Neuronal stem cell (in vitro differentiated cells): ENCODE measurements at regions not wholly inside any gene's neighbourhood (a gene's known extent, or its start where the extent isn't known, plus 50 kb on each side); places are given as distances from the start of the nearest gene placed in this dataset.

Experiments used
- DNase-seq: peaks from one replicate; pipeline ENCODE4 v3.0.0-alpha.2; 2013; ENCODE audit warnings: low spot score
- H2AFZ ChIP-seq: one replicate; pipeline ENCODE4 v1.6.1; 2013; ENCODE audit warnings: mild to moderate bottlenecking, low read length, inconsistent platforms
- H2AK5ac ChIP-seq: 2 replicates; pipeline ENCODE4 v1.6.1; 2013; ENCODE audit warnings: low read depth, mild to moderate bottlenecking, inconsistent platforms, low read length, moderate library complexity, mixed read lengths
- H2BK120ac ChIP-seq: 2 replicates; pipeline ENCODE4 v1.6.1; 2013; ENCODE audit warnings: low read depth, mild to moderate bottlenecking, inconsistent platforms, low read length, moderate library complexity, mixed read lengths
- H2BK12ac ChIP-seq: one replicate; pipeline ENCODE4 v1.6.1; 2013; ENCODE audit warnings: low read length, inconsistent platforms
- H2BK15ac ChIP-seq: 2 replicates; pipeline ENCODE4 v1.6.1; 2013; ENCODE audit warnings: mild to moderate bottlenecking, low read length, inconsistent platforms, mixed read lengths
- H2BK5ac ChIP-seq: one replicate; pipeline ENCODE4 v1.6.1; 2013; ENCODE audit warnings: inconsistent platforms, mild to moderate bottlenecking, low read length, moderate library complexity
- H3K14ac ChIP-seq: one replicate; pipeline ENCODE4 v1.6.1; 2013; ENCODE audit warnings: low read length, inconsistent platforms
- H3K18ac ChIP-seq: 2 replicates; pipeline ENCODE4 v1.6.1; 2013; ENCODE audit warnings: low read length, inconsistent platforms
- H3K23ac ChIP-seq: 2 replicates; pipeline ENCODE4 v1.6.1; 2013; ENCODE audit warnings: low read depth, mild to moderate bottlenecking, mixed read lengths, low read length, inconsistent platforms; ENCODE audit not compliant: poor library complexity
- H3K27ac ChIP-seq: replicated peaks from 3 replicates; pipeline ENCODE4 v1.5.1; 2013; ENCODE audit warnings: low read length, inconsistent platforms
- H3K27me3 ChIP-seq, 3 experiments: 2 replicates each; pipeline ENCODE4 v1.6.1; 2013; ENCODE audit warnings: low read length in 3 of 3, mild to moderate bottlenecking in 2 of 3, inconsistent platforms in 1 of 3, low read depth in 1 of 3, mixed read lengths in 1 of 3, moderate library complexity in 1 of 3; ENCODE audit not compliant: control insufficient read depth in 3 of 3, insufficient read depth in 3 of 3
- H3K36me3 ChIP-seq, 2 donors: replicated peaks in 1 of 2; 2 replicates each; pipeline ENCODE4 v1.6.1; 2013; ENCODE audit warnings: low read length in 2 of 2; ENCODE audit not compliant: control insufficient read depth in 2 of 2, insufficient read depth in 2 of 2
- H3K4ac ChIP-seq: 2 replicates; pipeline ENCODE4 v1.6.1; 2013; ENCODE audit warnings: inconsistent platforms, mild to moderate bottlenecking, low read length, moderate library complexity
- H3K4me1 ChIP-seq, 2 donors: 1 replicate in 1 of 2; 2 replicates in 1 of 2; pipeline ENCODE4 v1.6.1; 2013; ENCODE audit warnings: low read length in 2 of 2, low read depth in 1 of 2; ENCODE audit not compliant: control insufficient read depth in 2 of 2, insufficient read depth in 1 of 2
- H3K4me2 ChIP-seq: one replicate; pipeline ENCODE4 v1.6.1; 2013; ENCODE audit warnings: mild to moderate bottlenecking, low read length, inconsistent platforms; ENCODE audit not compliant: insufficient read depth, poor library complexity, severe bottlenecking
- H3K4me3 ChIP-seq, 2 donors: 2 replicates each; pipeline ENCODE4 v1.5.1; 2013; ENCODE audit warnings: low read length in 2 of 2, mild to moderate bottlenecking in 2 of 2, inconsistent platforms in 1 of 2, moderate library complexity in 1 of 2
- H3K79me1 ChIP-seq: one replicate; pipeline ENCODE4 v1.6.1; 2013; ENCODE audit warnings: low read depth, mild to moderate bottlenecking, inconsistent platforms, low read length, moderate library complexity
- H3K9ac ChIP-seq: one replicate; pipeline ENCODE4 v1.6.1; 2013; ENCODE audit warnings: mild to moderate bottlenecking, low read depth, low read length, inconsistent platforms; ENCODE audit not compliant: poor library complexity
- H3K9me3 ChIP-seq, 2 donors: replicated peaks in 1 of 2; 2 replicates each; pipeline versions ENCODE3 to v1.6.1; 2013; ENCODE audit warnings: low read length in 2 of 2, mild to moderate bottlenecking in 2 of 2, inconsistent platforms in 1 of 2, low read depth in 1 of 2, mixed read lengths in 1 of 2, moderate library complexity in 1 of 2; ENCODE audit not compliant: control insufficient read depth in 2 of 2, insufficient read depth in 1 of 2
- H4K8ac ChIP-seq: one replicate; pipeline ENCODE4 v1.6.1; 2013; ENCODE audit warnings: low read depth, mild to moderate bottlenecking, inconsistent platforms, low read length, moderate library complexity
- H4K91ac ChIP-seq: one replicate; pipeline ENCODE4 v1.6.1; 2013; ENCODE audit warnings: low read length, low read depth, mild to moderate bottlenecking, inconsistent platforms; ENCODE audit not compliant: poor library complexity
- WGBS, 2 donors: extraction: QIAGEN DNeasy Blood & Tissue Kit; methylation state at CpG; one replicate each; pipeline ENCODE4 v1.1.7; 2013; ENCODE audit warnings: missing lambda C conversion rate in 2 of 2, mixed read lengths in 1 of 2; ENCODE audit not compliant: insufficient read length in 2 of 2, insufficient replicate concordance in 1 of 2; ENCODE audit errors: extremely low coverage in 2 of 2; 5-methylcytosine and 5-hydroxymethylcytosine counted together

DNA sequence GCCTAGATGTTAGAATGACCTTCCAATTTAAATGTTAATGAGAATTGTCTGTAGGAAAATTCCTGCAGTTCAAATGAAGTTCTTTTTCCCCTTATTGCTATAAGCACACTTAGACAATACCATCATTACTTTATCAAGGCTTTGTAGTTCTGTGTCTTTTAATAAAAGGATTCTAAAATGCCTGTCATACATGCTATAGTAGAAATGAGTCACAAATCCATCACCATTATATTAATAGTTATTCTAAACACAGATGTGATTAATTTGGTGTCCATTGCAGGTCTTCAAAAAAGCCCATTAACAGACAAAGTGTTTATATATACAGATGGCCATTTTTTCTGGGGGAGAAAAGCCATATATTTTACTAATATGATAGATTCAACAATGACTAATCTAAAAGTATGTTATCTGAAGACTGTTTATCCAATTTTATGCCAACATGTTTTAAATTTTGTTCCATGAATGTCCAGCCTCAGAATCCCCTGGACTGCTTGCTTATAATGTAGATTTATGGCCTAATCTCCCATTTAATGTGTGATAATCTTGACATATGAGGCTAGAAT lies 1678.3 kb upstream of the PCDH20 start:
- Histone ChIP-seq H2BK12ac (no peak overlapping the region), H2BK5ac (no peak overlapping the region), H4K8ac (no peak overlapping the region), H2AK5ac (no peak overlapping the region), H3K27ac (no peak overlapping the region), H3K4me2 (no peak overlapping the region), H3K18ac (no peak overlapping the region), H3K4ac (no peak overlapping the region), H2BK120ac (no peak overlapping the region), H3K9me3 (no peaks in the 10 kb centered on the region), H3K4me3 (no peak overlapping the region), H2AFZ (no peak overlapping the region), H3K9ac (no peak overlapping the region), H3K36me3 (no peaks in the 10 kb centered on the region), H2BK15ac (no peak overlapping the region), H3K14ac (no peak overlapping the region), H3K27me3 (no peaks in the 10 kb centered on the region), H4K91ac (no peak overlapping the region), H3K23ac (no peak overlapping the region), H3K79me1 (no peaks in the 10 kb centered on the region), H3K4me1 (no peaks in the 10 kb centered on the region)
- DNase-seq: no peak

DNA sequence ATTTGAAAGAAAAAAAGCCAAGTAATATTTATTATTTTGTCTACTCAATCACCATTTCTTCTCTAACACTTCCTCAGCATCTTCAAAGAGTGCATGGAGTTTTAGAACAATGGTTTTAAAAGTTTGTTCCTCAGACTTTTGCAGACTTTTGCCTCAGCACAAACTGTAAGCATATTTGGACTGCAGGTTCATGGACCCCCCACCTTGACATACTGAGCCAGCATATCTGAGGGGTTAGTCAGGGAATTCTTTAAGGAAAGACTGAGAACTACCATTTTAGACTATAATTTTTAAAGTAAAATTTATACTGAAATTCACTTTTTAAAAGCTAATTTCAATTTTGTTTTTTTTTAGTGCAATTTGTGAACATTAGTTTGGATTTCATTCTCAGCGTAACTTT lies 1676.8 kb upstream of the PCDH20 start:
- Histone ChIP-seq H4K91ac (no peak overlapping the region), H2AK5ac (no peak overlapping the region), H3K9me3 (no peaks in the 10 kb centered on the region), H3K27ac (no peak overlapping the region), H3K4me1 (no peaks in the 10 kb centered on the region), H3K4ac (no peak overlapping the region), H3K27me3 (no peaks in the 10 kb centered on the region), H3K36me3 (no peaks in the 10 kb centered on the region), H3K23ac (no peak overlapping the region), H3K14ac (no peak overlapping the region), H3K4me2 (no peak overlapping the region), H4K8ac (no peak overlapping the region), H3K4me3 (no peak overlapping the region), H3K79me1 (no peaks in the 10 kb centered on the region), H3K18ac (no peak overlapping the region), H2AFZ (no peak overlapping the region), H2BK12ac (no peak overlapping the region), H2BK15ac (no peak overlapping the region), H2BK5ac (no peak overlapping the region), H2BK120ac (no peak overlapping the region), H3K9ac (no peak overlapping the region)
- no CpG with 5 or more reads among the region's 1 CpG for WGBS, 2 donors
- DNase-seq: no peak

- Histone ChIP-seq H3K4me1 (no peaks in the 10 kb centered on the region), H3K9me3 (no peaks in the 10 kb centered on the region), H2BK15ac (no peak overlapping the region), H3K4ac (no peak overlapping the region), H3K27me3 (no peaks in the 10 kb centered on the region), H3K79me1 (no peaks in the 10 kb centered on the region), H3K14ac (no peak overlapping the region), H3K18ac (no peak overlapping the region), H2BK5ac (no peak overlapping the region), H2AFZ (no peak overlapping the region), H3K4me3 (no peak overlapping the region), H3K4me2 (no peak overlapping the region), H3K27ac (no peak overlapping the region), H2BK120ac (no peak overlapping the region), H3K23ac (no peak overlapping the region), H4K91ac (no peak overlapping the region), H3K36me3 (no peaks in the 10 kb centered on the region), H3K9ac (no peak overlapping the region), H2BK12ac (no peak overlapping the region), H4K8ac (no peak overlapping the region), H2AK5ac (no peak overlapping the region)
- no CpG with 5 or more reads among the region's 1 CpG for WGBS, 2 donors
- no peak for DNase-seq
These were observed 1674.9 kb upstream of the PCDH20 start for GRCh38 chr13:63090524-63090923.

DNA sequence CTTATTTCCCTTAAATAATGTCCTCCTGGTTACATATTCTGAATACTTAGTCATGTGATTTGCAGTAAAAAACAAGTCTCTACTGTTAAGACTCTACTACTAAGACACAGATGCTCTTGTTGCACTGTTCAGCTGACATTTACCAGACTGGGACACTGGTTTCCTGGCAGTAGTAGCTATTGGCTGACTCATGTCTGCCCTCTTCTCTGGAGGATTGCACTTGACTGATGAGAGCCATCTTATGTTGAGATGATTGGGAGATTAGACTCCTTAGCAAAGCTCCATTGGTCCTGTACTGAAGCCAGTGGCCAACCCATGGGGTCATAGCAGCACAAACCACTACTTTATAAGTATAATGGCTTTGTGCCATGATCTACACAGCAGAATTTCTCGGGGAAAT lies 1672.6 kb upstream of the PCDH20 start:
- Histone ChIP-seq H3K4me1 (no peaks in the 10 kb centered on the region), H3K4me2 (no peak overlapping the region), H3K36me3 (no peaks in the 10 kb centered on the region), H3K14ac (no peak overlapping the region), H2BK15ac (no peak overlapping the region), H2AFZ (peak overlapping the region; percentile 61), H3K18ac (no peak overlapping the region), H3K23ac (no peak overlapping the region), H3K9me3 (no peaks in the 10 kb centered on the region), H2AK5ac (no peak overlapping the region), H2BK5ac (no peak overlapping the region), H4K8ac (no peak overlapping the region), H3K79me1 (no peaks in the 10 kb centered on the region), H3K4me3 (no peak overlapping the region), H3K9ac (no peak overlapping the region), H2BK120ac (no peak overlapping the region), H3K4ac (no peak overlapping the region), H3K27ac (no peak overlapping the region), H4K91ac (no peak overlapping the region), H3K27me3 (no peaks in the 10 kb centered on the region), H2BK12ac (no peak overlapping the region)
- no peak for DNase-seq
- WGBS, 2 donors: no CpG with 5 or more reads among the region's 1 CpG
